Upper lobe of right lung (tissue), 1 donor: ENCODE measurements at regions not wholly inside any gene's neighbourhood (a gene's known extent, or its start where the extent isn't known, plus 50 kb on each side); places are given as distances from the start of the nearest gene placed in this dataset.

Source experiments
- ATAC-seq: fragments of 200-7000 bp; cut with Tn5 transposase; one replicate; pipeline ENCODE4 v1.9.1; 2020; ENCODE audit warnings: mild to moderate bottlenecking, moderate library complexity
- DNase-seq: peaks from one replicate; pipeline ENCODE4 v3.0.0-alpha.2; 2020
- H3K27ac ChIP-seq: fragments of 200-600 bp; one replicate; pipeline ENCODE4 v1.8.0; 2022
- H3K27me3 ChIP-seq: fragments of 200-600 bp; one replicate; pipeline ENCODE4 v1.8.0; 2022; ENCODE audit warnings: mild to moderate bottlenecking
- H3K36me3 ChIP-seq: fragments of 200-600 bp; one replicate; pipeline ENCODE4 v1.8.0; 2022
- H3K4me1 ChIP-seq: fragments of 200-600 bp; one replicate; pipeline ENCODE4 v1.8.0; 2022
- H3K4me3 ChIP-seq: fragments of 200-600 bp; one replicate; pipeline ENCODE4 v1.8.0; 2022; ENCODE audit warnings: mild to moderate bottlenecking
- H3K9me3 ChIP-seq: fragments of 200-600 bp; one replicate; pipeline ENCODE4 v1.8.0; 2022
- CTCF ChIP-seq: fragments of 200-600 bp; IDR thresholded peaks from one replicate; pipeline ENCODE4 v1.8.0; 2022; ENCODE audit warnings: antibody characterized with exemption
- intact Hi-C: fragments of 100-400 bp; cut with DNase I; formaldehyde crosslinking; loops from one replicate; pipeline ENCODE4 v1.11.0; 2022
- donor health status: DM: no; HTN: yes; CAD: no; lungs with severe emphysema.

- no peak overlapping the region for H3K4me3 ChIP-seq
- H3K36me3 ChIP-seq, result no peaks in the 10 kb centered on the region
- intact Hi-C loops, result no loop called here
- DNase-seq (no peak), ATAC-seq (no peak)
- TF ChIP-seq CTCF, result no peak
- no peaks in the 10 kb centered on the region for H3K4me1 ChIP-seq
- no peaks in the 10 kb centered on the region for H3K9me3 ChIP-seq
- H3K27me3 ChIP-seq, result no peaks in the 10 kb centered on the region
- H3K27ac ChIP-seq, result no peak overlapping the region
These were observed 69.9 kb upstream of the AVPR1A start for GRCh38 chr12:63220921-63221320.

GRCh38 chr12:63212316-63212715 lies 61.3 kb upstream of the AVPR1A start:
- Histone ChIP-seq H3K4me1 (no peaks in the 10 kb centered on the region), H3K27me3 (no peaks in the 10 kb centered on the region), H3K36me3 (no peaks in the 10 kb centered on the region), H3K9me3 (no peaks in the 10 kb centered on the region), H3K27ac (no peak overlapping the region), H3K4me3 (no peak overlapping the region)
- ATAC-seq (no peak), DNase-seq (no peak)
- intact Hi-C loops, result no loop called here
- no peak for TF ChIP-seq CTCF

- H3K4me3 ChIP-seq, result no peak overlapping the region
- H3K27ac ChIP-seq, result no peak overlapping the region
- intact Hi-C loops, result no loop called here
- H3K36me3 ChIP-seq, result no peaks in the 10 kb centered on the region
- no peaks in the 10 kb centered on the region for H3K4me1 ChIP-seq
- DNase-seq, result no peak
- TF ChIP-seq CTCF, result no peak
- no peak for ATAC-seq
- H3K9me3 ChIP-seq, result no peaks in the 10 kb centered on the region
- no peaks in the 10 kb centered on the region for H3K27me3 ChIP-seq
These were observed 58.0 kb upstream of the AVPR1A start for GRCh38 chr12:63208956-63209355.

- Histone ChIP-seq H3K4me1 (no peaks in the 10 kb centered on the region), H3K4me3 (no peak overlapping the region), H3K36me3 (no peaks in the 10 kb centered on the region), H3K9me3 (no peaks in the 10 kb centered on the region), H3K27me3 (no peaks in the 10 kb centered on the region), H3K27ac (no peak overlapping the region)
- TF ChIP-seq CTCF, result no peak
- ATAC-seq (no peak), DNase-seq (no peak)
- intact Hi-C loops, result no loop called here
These were observed 55.9 kb upstream of the AVPR1A start for GRCh38 chr12:63206909-63207308.

GRCh38 chr12:63206494-63206893 lies 55.5 kb upstream of the AVPR1A start:
- ATAC-seq (no peak), DNase-seq (no peak)
- intact Hi-C loops, result no loop called here
- Histone ChIP-seq H3K9me3 (no peaks in the 10 kb centered on the region), H3K4me3 (no peak overlapping the region), H3K27me3 (no peaks in the 10 kb centered on the region), H3K27ac (no peak overlapping the region), H3K36me3 (no peaks in the 10 kb centered on the region), H3K4me1 (no peaks in the 10 kb centered on the region)
- no peak for TF ChIP-seq CTCF
